ENCODE measurements at regions not wholly inside any gene's neighbourhood (a gene's known extent, or its start where the extent isn't known, plus 50 kb on each side); places are given as distances from the start of the nearest gene placed in this dataset.
"Not testable (repeated sequence)": the region's sequence is repeated elsewhere in the genome, so short reads cannot be mapped to it uniquely, and the experiment has no call there.

- no peaks in the 10 kb centered on the region for H3K4me1 ChIP-seq (ENCODE audit: control insufficient read depth in 1 of 2, insufficient read depth in 1 of 2, low read depth in 1 of 2, low read length in 1 of 2)
- H3K27ac ChIP-seq, result no peak overlapping the region
- H3K36me3 ChIP-seq, result no peaks in the 10 kb centered on the region
- H3K9me3 ChIP-seq, result no peaks in the 10 kb centered on the region
- no peak for TF ChIP-seq CTCF (IDR thresholded peaks at IDR 0.05)
- H3K27me3 ChIP-seq, result no peaks in the 10 kb centered on the region
- no peak overlapping the region for H3K4me3 ChIP-seq (ENCODE audit: low read depth in 1 of 2, low read length in 1 of 2)
Measured at GRCh38 chr4:170888660-170889059, 798.9 kb upstream of the AADAT start.

- no peak for TF ChIP-seq CTCF (IDR thresholded peaks at IDR 0.05)
- Histone ChIP-seq H3K9me3 (no peaks in the 10 kb centered on the region), H3K27me3 (no peaks in the 10 kb centered on the region), H3K4me3 (ENCODE audit: low read depth in 1 of 2, low read length in 1 of 2) (no peak overlapping the region), H3K27ac (no peak overlapping the region), H3K4me1 (ENCODE audit: control insufficient read depth in 1 of 2, insufficient read depth in 1 of 2, low read depth in 1 of 2, low read length in 1 of 2) (no peaks in the 10 kb centered on the region), H3K36me3 (no peaks in the 10 kb centered on the region)
Measured at GRCh38 chr4:170887396-170887795, 797.6 kb upstream of the AADAT start.

GRCh38 chr4:170884969-170885570 lies 795.3 kb upstream of the AADAT start:
- H3K36me3 ChIP-seq, result no peaks in the 10 kb centered on the region
- H3K27ac ChIP-seq, result no peak overlapping the region
- H3K27me3 ChIP-seq, result no peaks in the 10 kb centered on the region
- TF ChIP-seq CTCF (IDR thresholded peaks at IDR 0.05), result no peak
- H3K4me3 ChIP-seq (ENCODE audit: low read depth in 1 of 2, low read length in 1 of 2), result no peak overlapping the region
- no peaks in the 10 kb centered on the region for H3K4me1 ChIP-seq (ENCODE audit: control insufficient read depth in 1 of 2, insufficient read depth in 1 of 2, low read depth in 1 of 2, low read length in 1 of 2)
- no peaks in the 10 kb centered on the region for H3K9me3 ChIP-seq

- not testable (repeated sequence) for H3K9me3 ChIP-seq; H3K27ac ChIP-seq; H3K4me1 ChIP-seq (ENCODE audit: control insufficient read depth in 1 of 2, insufficient read depth in 1 of 2, low read depth in 1 of 2, low read length in 1 of 2); H3K27me3 ChIP-seq; H3K4me3 ChIP-seq (ENCODE audit: low read depth in 1 of 2, low read length in 1 of 2); H3K36me3 ChIP-seq
Measured at GRCh38 chr4:170881646-170882045, 791.9 kb upstream of the AADAT start.

- no peak for TF ChIP-seq CTCF (IDR thresholded peaks at IDR 0.05)
- H3K4me3 ChIP-seq (ENCODE audit: low read depth in 1 of 2, low read length in 1 of 2), result no peak overlapping the region
- H3K9me3 ChIP-seq, result no peaks in the 10 kb centered on the region
- H3K27ac ChIP-seq, result no peak overlapping the region
- H3K4me1 ChIP-seq (ENCODE audit: control insufficient read depth in 1 of 2, insufficient read depth in 1 of 2, low read depth in 1 of 2, low read length in 1 of 2), result no peaks in the 10 kb centered on the region
- no peaks in the 10 kb centered on the region for H3K27me3 ChIP-seq
- H3K36me3 ChIP-seq, result no peaks in the 10 kb centered on the region
Measured at GRCh38 chr4:170875868-170876267, 786.1 kb upstream of the AADAT start.

- no peak for TF ChIP-seq CTCF (IDR thresholded peaks at IDR 0.05)
- Histone ChIP-seq H3K27ac (no peak overlapping the region), H3K4me1 (ENCODE audit: control insufficient read depth in 1 of 2, insufficient read depth in 1 of 2, low read depth in 1 of 2, low read length in 1 of 2) (no peaks in the 10 kb centered on the region), H3K9me3 (no peaks in the 10 kb centered on the region), H3K4me3 (ENCODE audit: low read depth in 1 of 2, low read length in 1 of 2) (no peak overlapping the region), H3K27me3 (no peaks in the 10 kb centered on the region), H3K36me3 (no peaks in the 10 kb centered on the region)
Measured at GRCh38 chr4:170872794-170873193, 783.0 kb upstream of the AADAT start.
